ENCODE measurements at regions not wholly inside any gene's neighbourhood (a gene's known extent, or its start where the extent isn't known, plus 50 kb on each side); places are given as distances from the start of the nearest gene placed in this dataset.

DNA sequence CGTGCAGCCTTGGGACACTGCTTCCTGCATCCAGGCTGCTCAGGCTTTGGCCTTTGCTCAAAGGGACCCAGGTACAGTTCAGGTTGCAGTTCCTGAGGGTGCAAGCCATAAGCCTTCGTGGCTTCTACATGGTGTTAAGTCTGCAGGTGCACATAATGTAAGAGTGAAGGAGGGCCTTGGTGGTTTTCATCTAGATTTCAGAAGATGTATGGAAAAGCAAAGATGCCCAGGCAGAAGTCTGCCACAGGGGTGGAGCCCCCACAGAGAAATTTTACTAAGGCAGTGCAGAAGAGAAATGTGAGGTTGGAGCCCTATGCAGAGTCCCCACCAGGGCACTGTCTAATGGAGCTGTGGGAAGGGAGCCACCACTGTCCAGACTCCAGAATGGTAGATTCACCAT lies 200.9 kb downstream of the ICE1 start:
- H3K9me3 ChIP-seq: no peaks in the 10 kb centered on the region
- FAIRE-seq: no peak
- no peaks in the 10 kb centered on the region for H3K36me3 ChIP-seq
- H3K27ac ChIP-seq: no peak overlapping the region
- no peak for DNase-seq
- no peak overlapping the region for H3K4me3 ChIP-seq
- intact Hi-C loops (cut with DNase I): no loop called here
- TF ChIP-seq, protein P1, sequence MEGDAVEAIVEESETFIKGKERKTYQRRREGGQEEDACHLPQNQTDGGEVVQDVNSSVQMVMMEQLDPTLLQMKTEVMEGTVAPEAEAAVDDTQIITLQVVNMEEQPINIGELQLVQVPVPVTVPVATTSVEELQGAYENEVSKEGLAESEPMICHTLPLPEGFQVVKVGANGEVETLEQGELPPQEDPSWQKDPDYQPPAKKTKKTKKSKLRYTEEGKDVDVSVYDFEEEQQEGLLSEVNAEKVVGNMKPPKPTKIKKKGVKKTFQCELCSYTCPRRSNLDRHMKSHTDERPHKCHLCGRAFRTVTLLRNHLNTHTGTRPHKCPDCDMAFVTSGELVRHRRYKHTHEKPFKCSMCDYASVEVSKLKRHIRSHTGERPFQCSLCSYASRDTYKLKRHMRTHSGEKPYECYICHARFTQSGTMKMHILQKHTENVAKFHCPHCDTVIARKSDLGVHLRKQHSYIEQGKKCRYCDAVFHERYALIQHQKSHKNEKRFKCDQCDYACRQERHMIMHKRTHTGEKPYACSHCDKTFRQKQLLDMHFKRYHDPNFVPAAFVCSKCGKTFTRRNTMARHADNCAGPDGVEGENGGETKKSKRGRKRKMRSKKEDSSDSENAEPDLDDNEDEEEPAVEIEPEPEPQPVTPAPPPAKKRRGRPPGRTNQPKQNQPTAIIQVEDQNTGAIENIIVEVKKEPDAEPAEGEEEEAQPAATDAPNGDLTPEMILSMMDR (IDR thresholded peaks at IDR 0.05): no peak
- H3K4me1 ChIP-seq: no peaks in the 10 kb centered on the region
- no peak for ATAC-seq
- no peaks in the 10 kb centered on the region for H3K27me3 ChIP-seq
- whole genome bisulfite sequencing, 2 donors: 49 to 61% methylated on average over 2 of the region's 2 CpGs

DNA sequence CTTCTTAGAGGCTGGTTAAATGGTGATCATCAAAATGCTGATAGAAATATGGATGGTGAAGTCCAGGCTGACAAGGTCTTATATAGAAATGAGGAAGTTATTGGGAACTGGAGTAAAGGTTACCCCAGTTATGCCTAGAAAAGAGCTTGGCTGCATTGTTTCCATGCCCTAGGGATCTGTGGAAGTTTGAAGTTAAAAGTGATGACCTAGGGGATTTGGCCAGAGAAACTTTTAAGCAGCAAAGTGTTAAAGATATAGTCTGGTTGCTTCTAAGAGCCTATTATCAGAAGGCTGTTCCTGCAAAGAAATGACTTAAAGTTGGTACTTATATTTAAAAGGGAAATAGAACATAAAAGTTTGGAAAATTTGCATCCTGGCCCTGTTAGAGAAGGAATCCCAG lies 200.3 kb downstream of the ICE1 start:
- Histone ChIP-seq H3K4me1 (no peaks in the 10 kb centered on the region), H3K27me3 (no peaks in the 10 kb centered on the region), H3K27ac (no peak overlapping the region), H3K9me3 (no peaks in the 10 kb centered on the region), H3K4me3 (no peak overlapping the region), H3K36me3 (no peaks in the 10 kb centered on the region)
- no peak for ATAC-seq
- no peak for DNase-seq
- intact Hi-C loops (cut with DNase I): no loop called here
- TF ChIP-seq, protein P1 (IDR thresholded peaks at IDR 0.05): no peak
- FAIRE-seq: no peak

DNA sequence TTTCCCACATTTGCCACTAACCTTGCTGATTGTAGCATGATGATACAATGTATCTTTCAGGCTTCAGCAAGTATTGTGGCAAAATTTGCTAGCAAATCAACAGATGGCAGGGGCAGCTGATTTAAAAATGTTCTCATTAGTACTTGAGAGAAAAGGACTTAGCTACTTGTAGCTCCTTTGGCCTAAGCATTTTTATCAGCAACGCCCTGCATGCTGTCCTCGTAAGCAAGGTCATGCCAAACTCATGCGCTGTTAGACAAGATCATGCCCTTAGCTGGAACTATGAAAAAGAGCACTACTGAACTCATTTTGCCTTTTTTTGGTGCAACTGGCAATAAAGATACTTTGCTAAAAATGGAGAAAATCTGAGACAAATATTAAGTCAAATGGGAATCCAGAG lies 197.1 kb downstream of the ICE1 start:
- no peaks in the 10 kb centered on the region for H3K9me3 ChIP-seq
- ATAC-seq: no peak
- FAIRE-seq: no peak
- no peaks in the 10 kb centered on the region for H3K4me1 ChIP-seq
- no peak for DNase-seq
- no peak overlapping the region for H3K27ac ChIP-seq
- TF ChIP-seq, protein P1 (IDR thresholded peaks at IDR 0.05): no peak
- H3K4me3 ChIP-seq: no peak overlapping the region
- H3K27me3 ChIP-seq: no peaks in the 10 kb centered on the region
- no peaks in the 10 kb centered on the region for H3K36me3 ChIP-seq
- 75 to 81% methylated on average over 3 of the region's 3 CpGs for WGBS, 2 donors
- intact Hi-C loops (cut with DNase I): no loop called here

DNA sequence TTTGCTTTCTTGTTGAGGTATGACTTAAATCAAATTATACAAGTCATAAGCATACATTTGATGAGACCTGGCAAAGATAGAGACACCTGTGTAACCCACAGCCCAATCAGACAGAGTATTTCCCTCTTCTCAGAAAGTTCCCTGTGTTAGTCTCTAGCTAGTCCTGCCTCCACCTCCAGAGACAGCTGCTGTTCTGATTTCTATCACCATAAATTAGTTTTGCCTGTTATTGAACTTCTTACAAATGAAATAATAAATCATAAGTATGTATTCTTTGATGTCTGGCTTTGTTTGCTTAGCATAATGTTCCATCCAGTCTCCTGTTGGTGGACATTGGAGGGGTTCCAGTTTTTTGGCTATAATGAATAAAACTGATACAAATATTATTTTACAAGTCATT lies 194.5 kb downstream of the ICE1 start:
- no peak for ATAC-seq
- intact Hi-C loops (cut with DNase I): no loop called here
- no peak for FAIRE-seq
- H3K27me3 ChIP-seq: no peaks in the 10 kb centered on the region
- H3K4me1 ChIP-seq: no peaks in the 10 kb centered on the region
- no peak for DNase-seq
- H3K27ac ChIP-seq: no peak overlapping the region
- H3K9me3 ChIP-seq: no peaks in the 10 kb centered on the region
- TF ChIP-seq, protein P1 (IDR thresholded peaks at IDR 0.05): no peak
- H3K4me3 ChIP-seq: no peak overlapping the region
- no peaks in the 10 kb centered on the region for H3K36me3 ChIP-seq

DNA sequence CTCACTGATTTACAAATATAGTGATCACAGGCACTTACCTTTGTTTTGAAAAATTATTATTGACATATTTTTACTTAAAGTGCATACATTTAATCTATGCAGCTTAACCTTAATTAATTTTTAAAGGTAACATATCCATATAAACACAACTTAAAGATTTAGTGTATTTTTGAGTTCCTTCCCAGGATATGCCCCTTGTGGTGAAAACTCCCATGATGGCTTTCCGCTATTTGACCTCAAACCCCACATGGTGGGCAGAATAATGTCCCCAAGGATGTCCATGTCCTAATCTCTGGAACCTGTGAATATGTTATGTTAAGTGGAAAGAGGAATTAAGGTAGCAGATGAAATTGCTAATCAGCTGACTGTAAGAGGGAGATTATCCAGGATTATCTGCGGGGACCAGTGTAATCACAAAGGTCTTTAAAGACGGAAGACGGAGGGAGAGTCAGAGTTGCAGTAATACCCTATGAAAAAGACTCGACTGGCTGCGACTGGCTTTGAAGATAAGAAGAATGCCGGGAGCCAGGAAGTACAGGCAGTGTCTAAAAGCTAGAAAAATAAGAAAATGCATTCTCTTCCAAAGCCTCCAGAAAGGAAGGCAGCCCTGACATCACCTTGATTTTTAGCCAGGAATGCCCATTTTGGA lies 193.9 kb downstream of the ICE1 start:
- Histone ChIP-seq H3K4me3 (no peak overlapping the region), H3K27ac (no peak overlapping the region), H3K4me1 (no peaks in the 10 kb centered on the region), H3K9me3 (no peaks in the 10 kb centered on the region), H3K27me3 (no peaks in the 10 kb centered on the region), H3K36me3 (no peaks in the 10 kb centered on the region)
- TF ChIP-seq, protein P1 (IDR thresholded peaks at IDR 0.05): no peak
- FAIRE-seq (no peak), ATAC-seq (no peak), DNase-seq (no peak)
- WGBS, 2 donors: 22 to 23% methylated on average over 7 of the region's 7 CpGs
- intact Hi-C loops (cut with DNase I): no loop called here
